NCI-H82 treated with DMSO at 0.1 percent for 48 hours (cell line): ENCODE measurements at regions not wholly inside any gene's neighbourhood (a gene's known extent, or its start where the extent isn't known, plus 50 kb on each side); places are given as distances from the start of the nearest gene placed in this dataset.

ENCODE experiments used
- DNase-seq: peaks from one replicate; lab custom pipeline; 2025; ENCODE audit not compliant: unreplicated experiment; lab: John Stamatoyannopoulos, UW

- DNase-seq: no peak
Observed at GRCh38 chr7:52080493-52080892, 763.9 kb upstream of the COBL start.

GRCh38 chr7:52079726-52080125, 763.1 kb upstream of the COBL start:
- DNase-seq: no peak

GRCh38 chr7:52077571-52077970, 761.0 kb upstream of the COBL start:
- DNase-seq: no peak

GRCh38 chr7:52074912-52075311, 758.3 kb upstream of the COBL start:
- no peak for DNase-seq

GRCh38 chr7:52074071-52074470, 757.5 kb upstream of the COBL start:
- DNase-seq: peak; percentile 18

- DNase-seq: no peak
Observed at GRCh38 chr7:52071744-52072143, 755.1 kb upstream of the COBL start.

- no peak for DNase-seq
Observed at GRCh38 chr7:52064493-52064892, 747.9 kb upstream of the COBL start.

GRCh38 chr7:52061666-52062065, 745.1 kb upstream of the COBL start:
- no peak for DNase-seq

- DNase-seq: no peak
Observed at GRCh38 chr7:52053525-52053924, 736.9 kb upstream of the COBL start.

GRCh38 chr7:52030722-52031121, 714.1 kb upstream of the COBL start:
- DNase-seq: peak; percentile 40

GRCh38 chr7:52026140-52026539, 709.5 kb upstream of the COBL start:
- DNase-seq: no peak

GRCh38 chr7:52021343-52021742, 704.7 kb upstream of the COBL start:
- no peak for DNase-seq

GRCh38 chr7:52018680-52019054, 702.1 kb upstream of the COBL start:
- DNase-seq: no peak

- DNase-seq: peak; percentile 1
Observed at GRCh38 chr7:52017802-52018679, 701.4 kb upstream of the COBL start.

- DNase-seq: no peak
Observed at GRCh38 chr7:52009181-52009580, 692.6 kb upstream of the COBL start.

- DNase-seq: no peak
Observed at GRCh38 chr7:52006674-52007073, 690.1 kb upstream of the COBL start.

GRCh38 chr7:52005613-52006012, 689.0 kb upstream of the COBL start:
- DNase-seq: no peak

- no peak for DNase-seq
Observed at GRCh38 chr7:51995596-51996179, 679.1 kb upstream of the COBL start.

- no peak for DNase-seq
Observed at GRCh38 chr7:51982653-51983052, 666.0 kb upstream of the COBL start.

- DNase-seq: no peak
Observed at GRCh38 chr7:51980812-51981211, 664.2 kb upstream of the COBL start.

- no peak for DNase-seq
Observed at GRCh38 chr7:51980313-51980712, 663.7 kb upstream of the COBL start.

GRCh38 chr7:51977913-51978312, 661.3 kb upstream of the COBL start:
- DNase-seq: no peak

GRCh38 chr7:51973939-51974338, 657.3 kb upstream of the COBL start:
- no peak for DNase-seq
